Neural progenitor cell (in vitro differentiated cells): ENCODE measurements at regions not wholly inside any gene's neighbourhood (a gene's known extent, or its start where the extent isn't known, plus 50 kb on each side); places are given as distances from the start of the nearest gene placed in this dataset.

Experiments used
- CTCF ChIP-seq: fragments of 200-600 bp; sonication (generic); IDR thresholded peaks from 2 replicates; pipeline ENCODE4 v1.5.1; 2017; ENCODE audit warnings: antibody characterized with exemption, mild to moderate bottlenecking
- EZH2phosphoT487 ChIP-seq: fragments of 200-600 bp; sonication (generic); IDR thresholded peaks from 2 replicates; pipeline ENCODE4 v1.6.1; 2017; ENCODE audit warnings: antibody characterized with exemption

- no peak for TF ChIP-seq CTCF
- TF ChIP-seq EZH2phosphoT487 = no peak
These were observed 79.8 kb downstream of the ZNF92 start for GRCh38 chr7:65453341-65454030.
